Stimulated activated effector memory CD8-positive, alpha-beta T cell treated with anti-CD3 and anti-CD28 coated beads, Interleukin-12 subunit alpha, Interleukin-12 subunit beta, amount 100 ng/mL, for 72 hours (primary cell): ENCODE measurements at regions not wholly inside any gene's neighbourhood (a gene's known extent, or its start where the extent isn't known, plus 50 kb on each side); places are given as distances from the start of the nearest gene placed in this dataset.

Experiments used
- ATAC-seq: fragments of 150-1000 bp; cut with Tn5 transposase; 2 replicates; pipeline ENCODE4 v1.10.0; 2021
- DNase-seq, 2 donors: peaks; one replicate each; pipeline ENCODE4 v3.0.0; 2021 to 2022; ENCODE audit warnings: low spot score in 2 of 2
- H3K27ac Mint-ChIP-seq: one replicate; pipeline ENCODE4 v1.8.0; 2022; ENCODE audit warnings: mild to moderate bottlenecking, mixed read lengths
- H3K36me3 Mint-ChIP-seq: one replicate; pipeline ENCODE4 v1.8.0; 2022; ENCODE audit warnings: mild to moderate bottlenecking, mixed read lengths
- H3K4me1 Mint-ChIP-seq: one replicate; pipeline ENCODE4 v1.8.0; 2022; ENCODE audit warnings: mixed read lengths
- H3K4me3 Mint-ChIP-seq: one replicate; pipeline ENCODE4 v1.8.0; 2022; ENCODE audit warnings: mild to moderate bottlenecking, mixed read lengths
- H3K9me3 Mint-ChIP-seq: one replicate; pipeline ENCODE4 v1.8.0; 2022; ENCODE audit warnings: mixed read lengths

GRCh38 chr5:39740404-39740803, 315.6 kb upstream of the DAB2 start:
- no peak overlapping the region for H3K4me3 Mint-ChIP-seq
- ATAC-seq (no peak), DNase-seq (no peak)
- H3K27ac Mint-ChIP-seq = no peak overlapping the region
- no peaks in the 10 kb centered on the region for H3K4me1 Mint-ChIP-seq
- no peaks in the 10 kb centered on the region for H3K36me3 Mint-ChIP-seq
- no peaks in the 10 kb centered on the region for H3K9me3 Mint-ChIP-seq

- Mint-ChIP-seq H3K4me3 (no peak overlapping the region), H3K9me3 (no peaks in the 10 kb centered on the region), H3K36me3 (no peaks in the 10 kb centered on the region), H3K4me1 (no peaks in the 10 kb centered on the region), H3K27ac (no peak overlapping the region)
- DNase-seq (no peak), ATAC-seq (no peak)
These were observed 307.4 kb upstream of the DAB2 start for GRCh38 chr5:39732166-39732565.

- Mint-ChIP-seq H3K36me3 (no peaks in the 10 kb centered on the region), H3K4me3 (no peak overlapping the region), H3K27ac (no peak overlapping the region), H3K4me1 (no peaks in the 10 kb centered on the region), H3K9me3 (no peaks in the 10 kb centered on the region)
- ATAC-seq (no peak), DNase-seq (no peak)
These were observed 305.9 kb upstream of the DAB2 start for GRCh38 chr5:39730699-39731098.

GRCh38 chr5:39730006-39730405, 305.2 kb upstream of the DAB2 start:
- DNase-seq (no peak), ATAC-seq (no peak)
- H3K4me3 Mint-ChIP-seq = no peak overlapping the region
- H3K36me3 Mint-ChIP-seq = no peaks in the 10 kb centered on the region
- H3K27ac Mint-ChIP-seq = no peak overlapping the region
- no peaks in the 10 kb centered on the region for H3K9me3 Mint-ChIP-seq
- no peaks in the 10 kb centered on the region for H3K4me1 Mint-ChIP-seq

- no peaks in the 10 kb centered on the region for H3K9me3 Mint-ChIP-seq
- no peak for ATAC-seq
- no peaks in the 10 kb centered on the region for H3K4me1 Mint-ChIP-seq
These were observed 301.7 kb upstream of the DAB2 start for GRCh38 chr5:39726467-39726866.

GRCh38 chr5:39721394-39721793, 296.6 kb upstream of the DAB2 start:
- Mint-ChIP-seq H3K36me3 (no peaks in the 10 kb centered on the region), H3K4me1 (no peaks in the 10 kb centered on the region), H3K9me3 (no peaks in the 10 kb centered on the region), H3K4me3 (no peak overlapping the region), H3K27ac (no peak overlapping the region)
- DNase-seq (no peak), ATAC-seq (peak; percentile 40)

More at GRCh38 chr5:39726467-39726866, 301.7 kb upstream of the DAB2 start:
- Mint-ChIP-seq H3K36me3 (no peaks in the 10 kb centered on the region), H3K27ac (no peak overlapping the region), H3K4me3 (no peak overlapping the region)
- no peak for DNase-seq

GRCh38 chr5:39720136-39720535, 295.4 kb upstream of the DAB2 start:
- no peak overlapping the region for H3K27ac Mint-ChIP-seq
- no peaks in the 10 kb centered on the region for H3K4me1 Mint-ChIP-seq
- H3K36me3 Mint-ChIP-seq = no peaks in the 10 kb centered on the region
- no peaks in the 10 kb centered on the region for H3K9me3 Mint-ChIP-seq
- DNase-seq (no peak), ATAC-seq (peak; percentile 26)
- H3K4me3 Mint-ChIP-seq = no peak overlapping the region

- H3K9me3 Mint-ChIP-seq = no peaks in the 10 kb centered on the region
- ATAC-seq (no peak), DNase-seq (no peak)
- no peaks in the 10 kb centered on the region for H3K4me1 Mint-ChIP-seq
- H3K27ac Mint-ChIP-seq = no peak overlapping the region
- no peaks in the 10 kb centered on the region for H3K36me3 Mint-ChIP-seq
- no peak overlapping the region for H3K4me3 Mint-ChIP-seq
These were observed 292.6 kb upstream of the DAB2 start for GRCh38 chr5:39717176-39717897.

GRCh38 chr5:39716532-39717028, 291.8 kb upstream of the DAB2 start:
- Mint-ChIP-seq H3K4me1 (no peaks in the 10 kb centered on the region), H3K36me3 (no peaks in the 10 kb centered on the region)

GRCh38 chr5:39714036-39714698, 289.4 kb upstream of the DAB2 start:
- no peaks in the 10 kb centered on the region for H3K9me3 Mint-ChIP-seq
- no peaks in the 10 kb centered on the region for H3K36me3 Mint-ChIP-seq
- H3K4me1 Mint-ChIP-seq = no peaks in the 10 kb centered on the region
- H3K4me3 Mint-ChIP-seq = no peak overlapping the region
- ATAC-seq (peak; percentile 31), DNase-seq (no peak)
- H3K27ac Mint-ChIP-seq = no peak overlapping the region

More at GRCh38 chr5:39716532-39717028, 291.8 kb upstream of the DAB2 start:
- H3K9me3 Mint-ChIP-seq = no peaks in the 10 kb centered on the region
- DNase-seq (no peak), ATAC-seq (peak; percentile 74)
- H3K4me3 Mint-ChIP-seq = no peak overlapping the region
- no peak overlapping the region for H3K27ac Mint-ChIP-seq

GRCh38 chr5:39713250-39713916, 288.6 kb upstream of the DAB2 start:
- H3K4me1 Mint-ChIP-seq = no peaks in the 10 kb centered on the region
- no peak overlapping the region for H3K4me3 Mint-ChIP-seq
- no peak for DNase-seq
- no peaks in the 10 kb centered on the region for H3K36me3 Mint-ChIP-seq
- no peaks in the 10 kb centered on the region for H3K9me3 Mint-ChIP-seq
- ATAC-seq = no peak
- no peak overlapping the region for H3K27ac Mint-ChIP-seq

GRCh38 chr5:39712316-39713249, 287.8 kb upstream of the DAB2 start:
- H3K4me1 Mint-ChIP-seq = no peaks in the 10 kb centered on the region

GRCh38 chr5:39711821-39712220, 287.0 kb upstream of the DAB2 start:
- DNase-seq (no peak), ATAC-seq (no peak)
- no peaks in the 10 kb centered on the region for H3K9me3 Mint-ChIP-seq
- no peaks in the 10 kb centered on the region for H3K36me3 Mint-ChIP-seq
- H3K27ac Mint-ChIP-seq = no peak overlapping the region
- H3K4me1 Mint-ChIP-seq = no peaks in the 10 kb centered on the region
- no peak overlapping the region for H3K4me3 Mint-ChIP-seq

More at GRCh38 chr5:39712316-39713249, 287.8 kb upstream of the DAB2 start:
- ATAC-seq (no peak), DNase-seq (no peak)
- Mint-ChIP-seq H3K27ac (no peak overlapping the region), H3K9me3 (no peaks in the 10 kb centered on the region), H3K4me3 (no peak overlapping the region), H3K36me3 (no peaks in the 10 kb centered on the region)

- Mint-ChIP-seq H3K27ac (no peak overlapping the region), H3K4me1 (no peaks in the 10 kb centered on the region), H3K36me3 (no peaks in the 10 kb centered on the region), H3K4me3 (no peak overlapping the region), H3K9me3 (no peaks in the 10 kb centered on the region)
- DNase-seq (no peak), ATAC-seq (no peak)
These were observed 284.3 kb upstream of the DAB2 start for GRCh38 chr5:39709032-39709431.

- ATAC-seq (no peak), DNase-seq (no peak)
- H3K36me3 Mint-ChIP-seq = no peaks in the 10 kb centered on the region
- no peaks in the 10 kb centered on the region for H3K9me3 Mint-ChIP-seq
- no peak overlapping the region for H3K27ac Mint-ChIP-seq
- H3K4me1 Mint-ChIP-seq = no peaks in the 10 kb centered on the region
- no peak overlapping the region for H3K4me3 Mint-ChIP-seq
These were observed 278.1 kb upstream of the DAB2 start for GRCh38 chr5:39702928-39703327.
